HG03457 (cell line): ENCODE measurements at regions not wholly inside any gene's neighbourhood (a gene's known extent, or its start where the extent isn't known, plus 50 kb on each side); places are given as distances from the start of the nearest gene placed in this dataset.

ENCODE experiments used
- ATAC-seq: cut with Tn5 transposase; IDR thresholded peaks from one replicate; pipeline ENCODE4 v1.9.1; 2021; ENCODE audit warnings: moderate number of reproducible peaks; ENCODE audit not compliant: unreplicated experiment

DNA sequence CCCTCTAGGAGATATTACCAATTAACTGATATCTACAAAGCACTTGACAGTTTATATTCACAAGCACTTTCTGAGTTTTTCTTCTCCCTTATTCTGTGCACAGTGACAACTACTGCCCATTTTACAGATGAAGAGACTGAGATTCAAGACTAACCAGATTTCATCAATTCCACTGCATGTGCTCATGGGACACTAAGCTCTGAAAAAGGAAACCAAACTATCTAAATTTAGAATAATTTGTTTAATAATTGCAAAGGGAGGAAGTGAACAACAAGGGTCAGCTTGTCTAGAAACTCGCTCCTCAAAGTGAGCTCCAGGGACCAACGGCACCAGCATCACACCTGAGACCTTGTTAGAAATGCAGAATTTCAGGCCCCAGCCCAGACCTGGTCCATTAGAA lies 50.8 kb upstream of the MYLIP start:
- ATAC-seq: peak; percentile 81

DNA sequence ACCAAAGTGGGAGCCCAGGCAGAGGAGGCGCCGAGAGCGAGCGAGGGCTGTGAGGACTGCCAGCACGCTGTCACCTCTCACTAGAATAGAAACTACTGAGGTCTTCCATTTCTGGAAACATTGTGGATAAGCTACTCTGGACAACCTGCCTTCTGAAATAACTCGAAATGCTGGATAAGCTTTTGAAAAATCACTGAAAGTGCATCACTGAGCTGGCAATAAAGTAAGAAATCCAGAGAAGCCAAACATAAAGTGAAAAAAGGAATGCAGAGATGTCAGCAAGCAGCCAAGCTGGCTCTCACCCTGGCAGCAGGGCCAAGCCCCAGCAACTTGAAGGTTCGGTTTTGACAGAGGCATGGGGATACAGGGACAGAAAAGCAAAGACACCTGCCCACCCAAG lies 59.2 kb upstream of the MYLIP start:
- ATAC-seq: no peak

DNA sequence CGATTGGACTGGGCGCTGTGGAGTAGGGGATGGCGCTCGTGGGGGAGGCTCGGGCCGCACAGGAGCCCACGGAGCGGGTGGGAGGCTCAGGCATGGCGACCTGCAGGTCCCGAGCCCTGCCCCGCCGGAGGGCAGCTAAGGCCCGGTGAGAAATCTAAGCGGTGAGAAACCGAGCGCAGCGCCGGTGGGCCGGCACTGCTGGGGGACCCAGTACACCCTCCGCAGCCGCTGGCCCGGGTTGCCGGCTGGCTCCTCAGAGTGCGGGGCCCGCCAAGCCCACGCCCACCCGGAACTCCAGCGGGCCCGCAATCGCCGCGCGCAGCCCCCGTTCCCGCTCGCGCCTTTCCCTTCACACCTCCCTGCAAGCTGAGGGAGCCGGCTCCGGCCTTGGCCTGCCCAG lies 59.7 kb upstream of the MYLIP start:
- no peak for ATAC-seq

DNA sequence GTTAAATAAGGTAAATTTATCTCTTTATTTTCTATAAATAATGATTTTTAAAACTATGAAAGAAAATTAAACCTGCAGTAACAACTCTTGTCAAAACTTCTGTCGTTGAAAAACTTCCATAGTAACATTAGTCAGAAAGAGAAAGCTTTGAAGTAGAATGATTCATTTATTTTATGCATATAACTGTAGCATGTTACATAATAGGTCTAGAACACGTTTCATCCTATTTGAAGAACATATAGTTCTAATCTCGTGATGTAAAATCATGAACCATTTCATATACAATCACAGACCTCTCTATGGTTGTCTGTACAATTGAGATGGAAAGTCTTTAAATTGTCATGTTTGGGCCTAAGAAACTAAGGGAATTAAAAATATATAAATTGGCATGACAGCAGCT lies 61.3 kb upstream of the MYLIP start:
- ATAC-seq: no peak

DNA sequence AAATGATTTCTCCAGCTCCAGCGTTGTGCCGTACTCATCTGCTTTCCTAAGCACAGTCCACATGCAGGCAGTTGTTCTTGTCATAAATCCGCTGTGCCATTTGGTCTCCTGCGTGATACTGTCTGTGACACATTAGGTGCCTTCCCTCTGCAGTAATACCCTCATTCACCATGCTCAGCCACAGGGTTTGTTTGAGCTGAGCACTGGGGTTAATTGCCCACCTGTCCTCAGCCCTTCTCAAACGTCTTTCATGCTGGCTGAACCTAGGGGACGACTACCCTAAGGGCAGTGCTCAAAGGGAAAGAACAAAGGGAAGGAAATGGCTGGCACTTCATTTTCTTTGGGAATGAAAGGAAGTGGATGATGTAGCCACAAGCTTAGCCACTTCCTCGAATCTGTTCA lies 64.2 kb upstream of the MYLIP start:
- no peak for ATAC-seq

DNA sequence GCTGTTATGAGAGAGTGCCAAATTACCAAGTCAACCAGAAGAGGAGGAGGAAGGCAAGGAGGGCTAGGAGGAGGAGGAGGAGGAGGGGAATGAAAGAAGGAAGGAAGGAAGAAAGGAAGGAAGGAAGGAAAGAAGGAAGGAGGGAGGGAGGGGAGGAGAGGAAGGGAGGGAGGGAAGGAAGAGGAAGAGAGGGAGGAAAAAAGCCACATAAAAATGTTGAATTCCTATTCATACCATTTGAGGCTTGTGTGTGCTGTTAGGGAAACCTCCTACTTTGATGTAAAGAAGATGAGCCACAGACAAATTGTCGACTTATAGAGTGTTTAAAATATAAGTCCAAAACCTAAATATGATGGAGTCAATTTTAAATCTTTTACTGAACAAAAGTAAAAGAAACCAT lies 65.3 kb upstream of the MYLIP start:
- ATAC-seq: no peak

DNA sequence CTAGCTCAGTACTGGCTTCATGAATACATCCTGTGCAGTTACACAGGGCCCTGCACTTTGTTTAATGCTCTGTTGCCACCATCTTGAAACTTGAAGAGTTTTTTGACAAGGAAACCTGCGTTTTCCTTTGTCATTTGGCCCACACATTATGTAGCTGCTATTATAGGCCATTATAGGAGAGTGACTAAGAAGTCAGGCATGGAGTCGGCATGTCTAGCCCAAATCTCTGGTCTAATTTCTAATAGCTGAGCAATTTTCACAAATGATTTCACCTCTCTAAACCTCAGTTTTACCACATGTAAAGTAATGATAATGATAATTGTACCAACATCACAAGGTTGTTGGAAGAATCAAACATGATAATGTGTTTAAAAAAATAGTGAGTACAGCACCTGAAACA lies 67.1 kb upstream of the MYLIP start:
- ATAC-seq: no peak

DNA sequence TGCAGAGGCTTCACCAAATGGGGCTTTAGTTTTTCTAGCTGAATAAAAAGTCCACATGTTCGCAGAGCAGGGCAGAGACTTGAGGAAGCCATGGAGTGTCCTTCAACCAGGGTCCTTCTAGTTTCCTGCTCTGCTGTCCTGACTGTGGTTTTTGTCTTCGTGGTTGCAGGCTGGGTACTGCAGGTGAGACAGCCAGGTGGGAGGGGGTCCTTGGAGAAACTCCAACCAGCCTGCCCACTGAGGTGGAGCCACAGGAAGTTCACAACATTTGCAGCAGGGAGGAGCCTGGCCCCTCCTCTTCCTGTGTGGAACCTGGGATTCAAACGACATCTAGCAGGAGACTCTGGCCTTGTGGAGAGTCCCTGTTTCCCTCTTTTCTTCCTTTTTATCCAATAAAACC lies 68.8 kb upstream of the MYLIP start:
- no peak for ATAC-seq

DNA sequence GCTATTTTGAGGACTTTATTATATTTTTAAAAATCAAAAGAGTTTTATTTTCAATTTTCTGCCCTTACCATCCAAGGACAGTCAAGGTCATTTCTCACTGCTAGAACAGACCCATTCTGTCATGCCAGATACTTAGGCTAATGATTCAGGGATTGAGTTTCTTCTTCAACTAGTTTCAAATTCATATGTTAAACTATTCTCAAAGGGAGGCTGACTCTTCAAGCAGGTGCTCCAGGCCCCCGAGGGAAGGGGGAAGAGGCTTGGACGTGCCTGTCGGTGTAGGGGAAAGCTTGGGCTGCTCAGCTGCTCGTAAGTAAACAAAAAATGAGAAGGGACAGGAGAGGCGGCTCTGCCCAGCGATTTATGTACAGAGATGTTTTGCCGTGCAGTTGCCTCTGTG lies 69.4 kb upstream of the MYLIP start:
- no peak for ATAC-seq

DNA sequence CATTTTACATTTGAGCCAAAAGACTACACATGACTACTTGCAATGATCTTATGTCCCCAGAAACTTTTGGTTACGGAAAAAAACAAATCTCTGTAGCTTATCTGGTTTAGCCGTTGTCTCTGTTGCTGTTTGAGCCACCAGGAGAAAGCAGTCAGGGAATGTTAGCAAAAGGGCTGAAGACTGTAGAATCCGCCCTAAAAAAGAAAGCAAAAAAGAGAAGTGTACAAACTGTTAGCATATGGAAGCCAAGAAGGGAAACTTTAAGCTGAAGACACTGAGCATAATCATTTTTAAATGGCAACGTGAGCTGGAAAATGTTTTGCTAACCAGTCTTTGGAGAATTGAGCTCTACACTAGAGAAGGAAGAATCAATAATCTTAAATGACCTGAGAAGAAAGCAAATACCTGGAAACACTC lies 69.9 kb upstream of the MYLIP start:
- no peak for ATAC-seq

DNA sequence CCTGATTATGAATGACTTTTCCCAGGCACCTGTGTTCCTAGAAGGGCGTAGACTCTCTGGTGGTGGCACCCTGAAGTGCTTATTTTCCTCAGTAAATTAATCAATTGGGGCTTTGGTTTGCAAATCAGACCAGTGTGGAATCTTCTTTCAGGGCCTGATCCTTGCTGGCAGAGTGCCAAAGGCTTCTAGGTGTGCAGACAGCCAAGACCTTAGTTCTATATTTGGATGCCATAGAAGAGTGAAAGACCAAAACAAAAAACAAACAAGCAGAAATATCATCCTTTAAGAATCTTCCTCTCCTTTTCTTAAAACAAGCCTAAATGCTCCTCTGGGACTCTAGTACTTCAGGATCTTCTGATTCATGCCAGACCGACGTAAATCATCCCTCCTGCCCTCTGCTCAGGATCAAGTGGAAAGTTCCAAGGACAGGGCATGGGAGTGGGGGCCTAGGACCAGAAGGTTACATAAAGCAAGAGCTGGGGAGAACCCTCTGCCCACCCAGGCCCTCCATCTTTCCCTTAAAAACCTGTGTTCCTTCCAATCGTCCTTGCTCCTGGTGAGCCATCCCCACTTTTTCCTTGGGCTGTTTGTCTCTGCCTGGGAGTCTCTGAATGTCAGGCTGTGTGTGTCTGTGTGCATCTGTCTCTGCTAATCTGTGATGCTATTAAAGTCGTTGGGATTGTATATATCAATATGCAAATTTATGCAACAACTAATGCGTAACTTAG lies 70.5 kb upstream of the MYLIP start:
- no peak for ATAC-seq

DNA sequence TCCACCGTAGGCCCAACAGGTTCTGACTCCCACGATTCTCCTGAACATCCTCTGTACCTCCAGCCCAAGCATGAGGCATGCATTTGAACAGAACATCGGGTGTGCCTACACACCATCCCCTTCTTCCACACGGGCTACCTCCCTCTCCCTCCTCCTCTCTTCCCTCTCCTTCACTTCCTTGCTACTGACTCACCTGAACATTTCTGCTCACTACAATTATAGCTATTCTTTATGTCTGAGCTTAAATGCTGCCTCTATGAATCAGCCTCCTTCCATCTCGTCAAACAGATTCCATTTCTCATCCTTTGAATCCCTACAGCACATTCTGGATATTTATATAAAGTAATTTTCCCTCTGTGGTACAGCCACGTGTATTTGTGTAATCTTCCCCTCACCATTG lies 71.4 kb upstream of the MYLIP start:
- no peak for ATAC-seq

DNA sequence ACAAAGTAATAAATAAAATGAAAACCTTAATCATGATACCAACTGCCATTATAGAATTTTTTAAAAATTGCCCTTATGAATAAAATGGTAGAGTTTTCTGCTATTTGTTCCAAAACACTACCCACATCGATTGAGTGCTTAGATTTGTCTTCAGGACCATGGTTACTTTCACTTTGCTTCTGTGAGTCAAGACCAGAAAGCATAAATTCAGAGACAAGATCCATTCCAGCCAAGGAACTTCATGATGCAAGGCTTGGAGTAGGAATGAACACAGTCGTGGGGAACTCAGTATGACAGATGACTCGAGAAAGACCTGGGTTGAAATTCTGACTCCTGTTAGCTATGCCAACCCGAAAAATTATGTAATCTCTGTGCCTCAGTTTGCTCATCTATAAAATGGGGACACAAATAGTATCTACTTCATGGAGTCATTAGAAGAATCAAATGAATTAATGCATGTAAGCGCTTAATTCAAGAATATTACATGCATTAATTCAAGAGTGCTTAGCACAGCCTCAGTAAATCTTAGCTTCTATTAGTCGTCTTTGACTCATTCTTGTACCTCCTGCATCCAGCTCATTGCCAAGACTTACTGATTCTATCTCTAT lies 72.5 kb upstream of the MYLIP start:
- ATAC-seq: no peak

DNA sequence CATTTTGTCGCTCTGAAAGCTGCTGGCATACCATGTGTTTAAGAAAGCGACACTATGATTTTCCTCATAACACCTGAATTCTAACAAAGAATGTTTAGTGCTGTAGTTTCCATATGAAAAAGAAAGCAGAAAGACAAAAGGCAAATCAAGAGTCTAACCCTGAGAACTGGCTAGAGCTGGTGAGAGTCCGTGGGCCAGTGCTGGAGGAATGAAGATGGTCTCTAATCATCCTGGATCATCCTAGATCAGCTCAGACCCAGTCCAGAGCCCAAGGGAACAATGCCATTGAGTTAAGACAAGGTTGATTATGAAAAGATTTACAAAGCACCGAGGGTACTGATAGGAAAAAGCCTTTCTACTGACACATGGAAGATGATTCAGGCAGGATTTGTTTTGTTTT lies 73.0 kb upstream of the MYLIP start:
- ATAC-seq: no peak

DNA sequence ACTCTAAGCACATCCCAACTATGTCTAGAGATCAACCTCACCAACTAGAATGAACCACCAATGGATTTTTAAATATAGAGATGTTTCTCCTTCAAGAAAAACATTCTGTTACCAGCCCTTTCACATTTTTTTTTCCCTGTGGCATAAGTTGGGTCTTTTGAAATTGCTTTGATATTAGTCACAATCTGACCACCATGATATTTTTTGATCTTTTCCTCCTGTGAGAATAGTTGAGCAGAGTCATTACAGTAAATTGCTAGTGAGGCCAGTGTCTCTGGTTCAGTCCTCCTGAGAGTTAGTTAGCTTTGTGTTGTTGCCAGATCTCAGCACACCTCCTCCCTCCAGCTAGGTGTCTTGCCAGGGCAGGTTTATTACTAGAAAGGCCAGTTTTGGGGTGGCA lies 79.7 kb upstream of the MYLIP start:
- no peak for ATAC-seq

DNA sequence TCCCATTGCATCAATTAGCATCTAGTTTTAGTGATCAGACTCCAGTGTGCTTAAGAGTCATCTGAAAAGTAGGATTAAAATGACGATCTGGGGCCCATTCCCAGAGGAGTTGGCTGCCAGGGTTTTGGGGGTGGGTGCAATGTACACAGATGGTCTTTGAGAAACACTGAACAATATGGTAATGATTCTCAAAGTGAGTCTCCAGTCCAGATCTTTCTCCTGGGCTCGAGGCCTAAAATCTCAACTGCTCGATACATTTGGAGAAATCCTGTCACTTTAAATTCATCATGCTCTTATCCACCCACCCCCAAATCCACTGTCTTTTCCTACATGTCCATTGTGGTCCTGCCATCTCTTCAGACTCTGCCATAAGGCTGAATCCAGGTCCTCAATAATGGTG lies 80.7 kb upstream of the MYLIP start:
- no peak for ATAC-seq

DNA sequence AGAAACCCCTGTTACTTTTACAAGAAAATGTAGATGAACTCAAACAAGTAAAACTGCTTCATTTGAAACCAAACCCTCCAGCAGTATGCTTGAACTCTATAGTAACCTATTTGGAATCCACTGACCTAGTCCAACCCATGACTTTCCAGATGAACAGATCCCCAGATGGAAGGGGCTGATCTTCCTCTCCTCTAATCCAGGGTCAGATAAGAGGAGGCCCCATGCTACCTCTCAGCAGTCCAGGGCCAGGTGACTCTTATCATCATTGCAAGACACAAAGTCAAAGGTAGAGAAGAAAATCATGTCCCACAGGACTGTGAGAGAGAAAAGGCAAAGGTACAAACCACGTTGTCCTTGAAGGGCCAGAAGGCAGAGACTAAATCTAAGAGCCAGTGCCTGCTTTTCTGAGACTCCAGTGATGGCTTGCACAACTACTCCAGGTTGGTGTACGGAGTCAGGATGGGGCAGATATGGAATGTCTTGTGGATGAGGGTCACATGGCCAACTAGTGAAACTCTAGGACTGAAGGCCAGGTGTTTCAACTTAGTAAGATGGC lies 81.4 kb upstream of the MYLIP start:
- no peak for ATAC-seq

DNA sequence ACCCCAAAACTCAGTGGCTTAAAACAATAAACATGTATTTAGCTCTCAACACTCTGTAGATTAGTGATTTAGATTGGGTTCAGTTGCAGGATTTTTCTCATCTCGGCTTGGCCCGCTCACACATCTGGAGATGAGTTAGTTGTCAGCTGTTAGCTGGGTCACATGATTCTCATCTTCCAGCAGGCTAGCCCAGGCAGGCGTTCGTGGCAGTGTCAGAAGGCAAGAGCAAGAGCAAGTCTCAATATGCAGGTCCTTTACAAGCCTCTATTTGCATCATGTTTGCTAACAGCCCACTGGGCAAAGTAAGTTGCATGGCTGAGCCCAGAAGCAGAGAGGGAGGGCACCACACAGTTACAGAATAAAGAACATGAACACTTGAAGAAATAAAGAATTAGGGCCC lies 83.6 kb upstream of the MYLIP start:
- ATAC-seq: no peak

DNA sequence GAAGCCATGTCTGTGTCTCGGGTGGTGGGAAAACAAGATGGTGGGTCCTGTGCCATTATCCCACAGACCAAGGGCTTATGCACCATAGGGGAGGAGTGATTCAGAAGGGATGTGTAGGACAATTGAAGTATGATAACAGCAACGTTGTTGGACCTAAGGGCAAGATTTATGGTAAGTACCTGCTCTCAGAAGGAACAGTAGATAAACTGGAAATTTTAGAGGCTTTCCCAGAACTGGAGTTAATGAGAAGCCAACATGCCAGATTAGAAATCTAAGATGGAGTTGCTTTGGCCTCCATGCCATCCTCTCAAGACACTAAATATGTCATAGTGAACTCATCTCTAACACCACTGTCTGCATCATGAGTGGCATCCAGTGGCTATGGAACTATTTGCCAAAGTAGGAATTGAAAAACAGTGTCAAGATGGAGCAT lies 84.7 kb upstream of the MYLIP start:
- ATAC-seq: no peak

DNA sequence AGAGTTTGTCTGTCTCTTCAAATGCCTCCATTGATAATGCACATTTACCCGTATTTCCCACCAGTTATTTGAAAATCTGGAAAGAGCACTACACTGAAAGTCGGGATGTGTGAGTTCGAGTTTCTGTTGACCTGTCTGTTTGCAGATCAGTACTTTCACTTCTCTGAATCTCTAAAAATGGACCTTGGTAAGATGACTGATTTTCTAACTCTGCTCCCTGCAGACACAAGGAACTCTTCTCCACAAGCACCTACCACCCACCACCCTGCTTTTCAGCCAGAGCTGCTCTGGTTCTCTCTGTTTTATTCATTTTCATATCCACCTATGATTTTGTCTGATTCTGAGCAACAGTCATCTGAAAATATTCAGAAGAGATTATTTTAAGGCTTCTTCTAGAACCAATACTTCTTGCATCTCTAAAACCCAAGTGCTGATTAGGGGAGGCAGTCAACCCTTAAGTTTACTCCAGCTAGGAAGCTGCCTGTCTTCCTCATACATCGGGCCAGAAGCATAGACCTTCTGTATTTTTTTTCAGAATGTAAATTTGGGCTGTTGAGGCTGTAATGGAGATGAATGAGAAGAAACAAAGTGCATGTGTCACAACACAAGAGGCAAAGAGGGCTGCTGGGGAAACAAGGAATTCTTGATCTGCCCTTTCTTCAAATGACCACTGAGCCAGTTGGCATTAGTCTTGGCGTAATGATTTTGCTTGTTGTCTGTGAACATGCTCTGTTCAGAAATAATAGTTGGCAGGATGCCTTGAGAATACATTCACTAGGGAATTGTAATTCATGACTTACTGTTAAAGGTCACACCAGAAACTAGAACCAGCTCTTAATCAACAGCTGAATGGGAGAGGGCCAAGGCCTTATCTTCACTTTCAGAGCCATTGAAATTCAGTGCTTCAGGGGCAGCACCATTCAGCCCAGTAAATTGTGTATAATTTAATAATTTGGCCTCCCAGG lies 85.4 kb upstream of the MYLIP start:
- ATAC-seq: no peak

DNA sequence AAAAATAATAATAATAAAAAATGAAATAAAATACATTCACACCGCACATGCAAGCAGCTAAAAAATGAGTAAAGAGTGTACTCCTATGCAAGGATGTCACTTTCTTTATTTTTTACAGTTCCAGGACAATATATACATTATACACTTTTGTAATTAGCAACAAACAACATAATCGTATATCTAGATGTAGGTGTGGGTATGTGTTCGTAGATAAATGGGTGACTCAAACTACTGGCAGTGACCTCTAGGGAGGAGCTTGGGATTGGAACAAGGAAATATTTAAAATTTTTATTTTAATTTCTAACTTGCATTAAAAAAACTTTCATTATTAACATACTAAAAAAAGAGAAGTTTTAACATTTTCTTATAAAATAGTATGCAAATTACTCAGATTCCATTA lies 86.1 kb upstream of the MYLIP start:
- no peak for ATAC-seq

DNA sequence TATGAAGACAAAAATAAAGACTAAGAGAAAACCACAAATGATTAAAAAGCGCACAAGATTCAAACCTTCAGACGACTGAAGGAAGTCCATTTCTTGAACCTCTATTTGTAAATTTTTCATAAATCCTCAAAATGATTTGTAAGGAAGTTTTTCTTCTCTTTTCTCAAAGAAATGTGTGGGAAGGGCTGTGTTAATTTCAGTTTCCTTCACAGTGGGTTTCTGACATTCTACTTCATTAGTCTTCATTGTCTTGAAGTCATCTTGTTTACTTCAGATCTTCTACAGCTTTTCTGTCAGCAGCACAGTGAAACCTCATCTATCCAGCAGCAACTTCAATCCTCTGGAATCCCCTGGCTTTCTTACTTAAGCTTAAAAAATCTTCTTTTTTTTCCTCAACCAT lies 87.6 kb upstream of the MYLIP start:
- no peak for ATAC-seq
